Suprapubic skin (tissue), 4 donors: ENCODE measurements at regions not wholly inside any gene's neighbourhood (a gene's known extent, or its start where the extent isn't known, plus 50 kb on each side); places are given as distances from the start of the nearest gene placed in this dataset.

Experiments
- DNase-seq, 2 donors: peaks; one replicate each; pipeline ENCODE4 v3.0.0-alpha.2; 2019; ENCODE audit warnings: low spot score in 2 of 2
- H3K27ac ChIP-seq: fragments of 200-600 bp; sonication (generic); one replicate; pipeline ENCODE4 v1.5.1; 2019
- H3K27me3 ChIP-seq: fragments of 200-600 bp; sonication (generic); one replicate; pipeline ENCODE4 v1.5.1; 2019
- H3K36me3 ChIP-seq: fragments of 200-600 bp; sonication (generic); one replicate; pipeline ENCODE4 v1.5.1; 2019
- H3K4me1 ChIP-seq: fragments of 200-600 bp; sonication (generic); one replicate; pipeline ENCODE4 v1.5.1; 2019
- H3K4me3 ChIP-seq: fragments of 200-600 bp; sonication (generic); one replicate; pipeline ENCODE4 v1.5.1; 2019; ENCODE audit warnings: mild to moderate bottlenecking
- H3K9me3 ChIP-seq: fragments of 200-600 bp; sonication (generic); one replicate; pipeline ENCODE4 v1.5.1; 2019
- EP300 ChIP-seq: sonication (generic); formaldehyde crosslinking; IDR thresholded peaks from one replicate; pipeline ENCODE4 v1.6.1; 2017; ENCODE audit warnings: antibody characterized with exemption
- POLR2A ChIP-seq, 2 donors: fragments of 450-650 bp; IDR thresholded peaks; one replicate each; pipeline ENCODE4 v1.6.1; 2017; ENCODE audit warnings: antibody characterized with exemption in 2 of 2, mild to moderate bottlenecking in 2 of 2, moderate library complexity in 2 of 2
- POLR2AphosphoS5 ChIP-seq, 3 donors: sonication (generic); formaldehyde crosslinking; IDR thresholded peaks; one replicate each; pipeline ENCODE4 v1.6.1; 2017; ENCODE audit warnings: antibody characterized with exemption in 3 of 3
- WGBS: methylation state at CpG from one replicate; pipeline ENCODE4 v1.1.5; 2018; 5-methylcytosine and 5-hydroxymethylcytosine counted together
- TF ChIP-seq, protein P1 (sequence below), 2 donors: fragments of 200-600 bp in 1 of 2; fragments of 450-650 bp in 1 of 2; sonication (generic) in 1 of 2; IDR thresholded peaks; one replicate each; pipeline ENCODE4 v1.5.1; 2016 to 2019; ENCODE audit warnings: antibody characterized with exemption in 2 of 2, mild to moderate bottlenecking in 1 of 2, moderate library complexity in 1 of 2

DNA sequence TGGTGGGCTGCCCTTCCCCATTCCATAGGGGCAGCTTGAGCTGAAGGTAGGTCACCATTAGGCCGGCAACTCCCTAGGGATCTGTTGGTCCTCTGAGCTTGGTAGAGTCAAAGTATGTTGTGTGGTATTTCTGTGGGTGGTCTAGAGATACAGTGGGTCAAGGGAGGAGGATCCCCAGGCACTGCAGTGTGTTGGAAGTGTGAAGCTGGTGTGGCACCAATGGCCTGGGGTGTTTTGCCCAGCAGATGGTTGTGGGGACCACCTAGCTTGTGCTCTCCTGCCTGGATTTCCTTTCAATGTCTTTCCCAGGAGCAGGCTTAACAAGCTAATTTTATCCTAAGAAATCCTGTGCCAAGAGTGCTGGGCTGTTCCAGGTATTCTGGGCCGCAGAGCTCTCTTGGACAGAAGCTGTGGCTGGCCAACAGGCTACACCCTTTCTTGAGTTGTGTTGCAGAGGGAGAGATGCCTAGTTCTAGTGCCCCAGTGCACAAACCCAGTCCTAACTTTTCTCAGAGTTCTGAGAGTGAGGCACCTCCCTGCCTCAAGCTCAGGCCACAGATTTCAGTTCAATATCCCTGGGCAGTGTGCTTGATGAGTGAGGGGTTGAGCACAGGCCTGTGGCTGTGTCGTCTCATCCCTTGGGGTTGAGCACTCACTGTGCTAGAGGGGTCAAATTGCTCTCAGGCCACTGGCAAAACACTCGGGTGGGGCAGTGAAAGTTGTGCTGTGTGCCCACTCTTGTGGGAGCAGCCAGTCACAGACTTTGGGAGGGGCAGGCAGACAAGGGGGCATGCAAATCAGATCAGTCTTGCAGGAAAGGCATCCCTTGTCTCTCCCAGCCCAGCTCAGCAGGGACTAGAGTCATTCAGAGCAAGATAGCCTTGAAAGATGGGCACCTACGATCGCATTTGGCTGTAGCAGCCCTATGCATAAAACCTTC lies 1806.1 kb upstream of the MIR17HG start:
- H3K27me3 ChIP-seq = no peaks in the 10 kb centered on the region
- TF ChIP-seq POLR2A (IDR thresholded peaks at IDR 0.05) (no peak), POLR2AphosphoS5 (IDR thresholded peaks at IDR 0.05) (no peak), EP300 (no peak)
- TF ChIP-seq, protein P1, sequence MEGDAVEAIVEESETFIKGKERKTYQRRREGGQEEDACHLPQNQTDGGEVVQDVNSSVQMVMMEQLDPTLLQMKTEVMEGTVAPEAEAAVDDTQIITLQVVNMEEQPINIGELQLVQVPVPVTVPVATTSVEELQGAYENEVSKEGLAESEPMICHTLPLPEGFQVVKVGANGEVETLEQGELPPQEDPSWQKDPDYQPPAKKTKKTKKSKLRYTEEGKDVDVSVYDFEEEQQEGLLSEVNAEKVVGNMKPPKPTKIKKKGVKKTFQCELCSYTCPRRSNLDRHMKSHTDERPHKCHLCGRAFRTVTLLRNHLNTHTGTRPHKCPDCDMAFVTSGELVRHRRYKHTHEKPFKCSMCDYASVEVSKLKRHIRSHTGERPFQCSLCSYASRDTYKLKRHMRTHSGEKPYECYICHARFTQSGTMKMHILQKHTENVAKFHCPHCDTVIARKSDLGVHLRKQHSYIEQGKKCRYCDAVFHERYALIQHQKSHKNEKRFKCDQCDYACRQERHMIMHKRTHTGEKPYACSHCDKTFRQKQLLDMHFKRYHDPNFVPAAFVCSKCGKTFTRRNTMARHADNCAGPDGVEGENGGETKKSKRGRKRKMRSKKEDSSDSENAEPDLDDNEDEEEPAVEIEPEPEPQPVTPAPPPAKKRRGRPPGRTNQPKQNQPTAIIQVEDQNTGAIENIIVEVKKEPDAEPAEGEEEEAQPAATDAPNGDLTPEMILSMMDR (IDR thresholded peaks at IDR 0.05) = no peak
- H3K36me3 ChIP-seq = no peaks in the 10 kb centered on the region
- WGBS = 98% methylated on average over 5 of the region's 6 CpGs
- no peaks in the 10 kb centered on the region for H3K9me3 ChIP-seq
- no peak overlapping the region for H3K27ac ChIP-seq
- no peak for DNase-seq
- no peak overlapping the region for H3K4me3 ChIP-seq
- no peaks in the 10 kb centered on the region for H3K4me1 ChIP-seq

DNA sequence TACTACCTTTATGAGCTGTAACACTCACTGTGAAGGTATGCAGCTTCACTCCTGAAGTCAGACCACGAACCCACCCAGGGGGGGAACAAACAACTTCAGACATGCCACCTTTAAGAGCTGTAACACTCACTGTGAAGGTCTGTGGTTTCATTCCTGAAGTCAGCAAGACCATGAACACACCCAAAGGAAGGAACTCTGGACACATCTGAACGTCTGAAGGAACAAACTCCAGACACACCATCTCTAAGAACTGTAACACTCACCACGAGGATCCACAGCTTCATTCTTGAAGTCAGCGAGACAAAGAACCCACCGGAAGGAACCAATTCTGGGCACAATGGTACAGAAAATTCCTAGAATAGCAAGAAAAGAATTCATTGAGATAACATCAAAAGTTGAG lies 1796.5 kb upstream of the MIR17HG start:
- Histone ChIP-seq H3K36me3 (no peaks in the 10 kb centered on the region), H3K27ac (no peak overlapping the region), H3K27me3 (no peaks in the 10 kb centered on the region), H3K4me1 (no peaks in the 10 kb centered on the region), H3K9me3 (no peaks in the 10 kb centered on the region), H3K4me3 (no peak overlapping the region)
- 66% methylated on average over 5 of the region's 5 CpGs for WGBS
- DNase-seq = no peak
- no peak for TF ChIP-seq POLR2A (IDR thresholded peaks at IDR 0.05)
- no peak for TF ChIP-seq EP300
- TF ChIP-seq, protein P1 (IDR thresholded peaks at IDR 0.05) = no peak
- TF ChIP-seq POLR2AphosphoS5 (IDR thresholded peaks at IDR 0.05) = no peak

DNA sequence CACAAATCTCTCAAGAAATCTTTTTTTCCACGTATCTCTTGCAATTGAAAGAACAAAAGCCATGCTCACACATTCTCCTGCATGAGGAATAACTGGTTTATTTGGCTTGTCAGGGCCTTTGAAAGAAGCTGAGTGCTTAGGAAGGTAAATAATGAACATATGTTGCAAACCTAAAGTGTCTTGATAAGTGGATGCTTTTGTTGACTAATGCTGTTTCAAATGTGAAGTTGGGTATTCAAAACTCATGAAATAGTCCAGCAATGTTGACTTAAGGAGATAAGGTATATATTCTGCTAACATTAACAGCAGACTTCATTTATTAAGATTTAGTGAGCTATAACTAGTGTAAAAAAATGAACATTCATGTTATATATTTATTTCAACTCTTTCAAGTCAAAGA lies 1792.7 kb upstream of the MIR17HG start:
- H3K9me3 ChIP-seq = no peaks in the 10 kb centered on the region
- no peaks in the 10 kb centered on the region for H3K36me3 ChIP-seq
- no peaks in the 10 kb centered on the region for H3K4me1 ChIP-seq
- DNase-seq = no peak
- H3K27me3 ChIP-seq = no peaks in the 10 kb centered on the region
- WGBS = 60% methylated on average over 1 of the region's 1 CpG
- TF ChIP-seq EP300 = no peak
- no peak for TF ChIP-seq POLR2AphosphoS5 (IDR thresholded peaks at IDR 0.05)
- TF ChIP-seq, protein P1 (IDR thresholded peaks at IDR 0.05) = no peak
- no peak for TF ChIP-seq POLR2A (IDR thresholded peaks at IDR 0.05)
- no peak overlapping the region for H3K4me3 ChIP-seq
- no peak overlapping the region for H3K27ac ChIP-seq

DNA sequence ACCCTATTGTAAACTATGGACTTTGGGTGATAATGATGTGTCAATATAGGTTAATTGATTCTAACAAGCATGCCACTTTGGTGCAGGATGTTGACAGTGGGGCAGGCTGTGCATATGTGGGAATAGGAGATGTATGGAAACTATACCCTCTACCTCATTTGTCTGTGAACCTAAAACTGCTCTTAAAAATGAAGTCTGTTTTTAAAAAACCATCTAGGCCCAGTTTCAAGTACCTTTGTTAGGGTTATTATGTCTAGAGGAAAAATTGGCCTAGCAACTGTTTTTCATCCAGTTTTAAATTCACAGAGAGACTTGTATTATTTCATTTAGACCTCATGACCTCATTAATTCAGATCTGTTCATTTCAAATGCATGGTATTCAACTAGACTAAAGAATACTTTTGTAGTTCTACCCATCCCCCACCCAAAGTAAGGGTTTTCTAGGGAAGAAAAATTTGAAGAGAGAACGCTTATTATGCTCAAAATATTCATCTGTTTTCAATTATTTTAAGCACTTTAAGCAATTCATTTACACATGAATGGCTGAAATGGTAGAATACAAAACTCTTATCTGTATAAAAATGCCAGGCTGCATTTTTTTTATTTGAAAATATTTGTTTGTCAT lies 1781.9 kb upstream of the MIR17HG start:
- TF ChIP-seq POLR2AphosphoS5 (IDR thresholded peaks at IDR 0.05) = no peak
- TF ChIP-seq, protein P1 (IDR thresholded peaks at IDR 0.05) = no peak
- no peak for TF ChIP-seq POLR2A (IDR thresholded peaks at IDR 0.05)
- no peak for TF ChIP-seq EP300
- Histone ChIP-seq H3K36me3 (no peaks in the 10 kb centered on the region), H3K27me3 (no peaks in the 10 kb centered on the region), H3K9me3 (no peaks in the 10 kb centered on the region), H3K4me1 (no peaks in the 10 kb centered on the region), H3K4me3 (no peak overlapping the region), H3K27ac (no peak overlapping the region)
- DNase-seq = no peak
- WGBS = 63% methylated on average over 1 of the region's 1 CpG

DNA sequence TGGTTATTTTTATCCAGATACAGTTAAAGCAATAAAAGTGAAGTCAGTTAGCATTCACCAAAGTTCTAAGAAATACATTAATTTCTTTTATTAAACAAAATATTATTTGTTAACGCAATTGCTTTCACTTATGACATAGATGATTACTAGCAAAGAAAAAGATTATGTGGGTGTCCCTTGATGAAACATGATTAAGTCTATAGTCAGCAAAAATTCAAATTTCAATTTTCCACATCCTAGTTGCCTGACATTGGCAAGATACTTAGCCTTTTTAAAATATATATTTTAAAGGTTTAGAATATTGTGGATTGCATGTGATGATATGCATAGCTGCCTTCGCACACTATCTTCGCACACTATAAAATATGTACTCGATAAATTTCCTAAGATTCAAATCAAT lies 1780.5 kb upstream of the MIR17HG start:
- Histone ChIP-seq H3K36me3 (no peaks in the 10 kb centered on the region), H3K4me3 (no peak overlapping the region), H3K4me1 (no peaks in the 10 kb centered on the region), H3K27me3 (no peaks in the 10 kb centered on the region), H3K27ac (no peak overlapping the region), H3K9me3 (no peaks in the 10 kb centered on the region)
- 82% methylated on average over 4 of the region's 4 CpGs for WGBS
- TF ChIP-seq EP300 (no peak), POLR2AphosphoS5 (IDR thresholded peaks at IDR 0.05) (no peak), POLR2A (IDR thresholded peaks at IDR 0.05) (no peak)
- TF ChIP-seq, protein P1 (IDR thresholded peaks at IDR 0.05) = no peak
- DNase-seq = no peak
